IMR-90 (cell line): ENCODE measurements at regions not wholly inside any gene's neighbourhood (a gene's known extent, or its start where the extent isn't known, plus 50 kb on each side); places are given as distances from the start of the nearest gene placed in this dataset.

Experiments used
- ATAC-seq: fragments of 200-7000 bp; cut with Tn5 transposase; 2 replicates; pipeline ENCODE4 v1.9.1; 2020; ENCODE audit warnings: low read depth, mild to moderate bottlenecking, moderate library complexity
- BruUV-seq: library from RNA; stranded (reverse); fragments of 400-500 nt; replicated peaks from 2 replicates; lab custom pipeline; 2021; lab: Mats Ljungman, UMichigan
- CTCF ChIA-PET: fragments of 300-600 bp; formaldehyde crosslinking; extraction: SDS; loops from one replicate; lab custom pipeline; 2021; ENCODE audit warnings: antibody characterized with exemption; lab: Yijun Ruan, JAX
- POLR2A ChIA-PET: fragments of 300-600 bp; sonication (Branson Sonifier 250); formaldehyde crosslinking; loops from one replicate; lab custom pipeline; 2022; ENCODE audit warnings: antibody characterized with exemption; ENCODE audit not compliant: unreplicated experiment; lab: Charles Lee
- DNase-seq: peaks from one replicate; pipeline ENCODE4 v3.0.0; 2013
- H2AFZ ChIP-seq: replicated peaks from 2 replicates; pipeline ENCODE3; 2013; ENCODE audit warnings: low read length, mild to moderate bottlenecking; ENCODE audit not compliant: poor library complexity
- H2AK5ac ChIP-seq: 2 replicates; pipeline ENCODE4 v1.6.1; 2013; ENCODE audit warnings: low read depth, low read length, inconsistent platforms
- H2AK9ac ChIP-seq: replicated peaks from 2 replicates; pipeline ENCODE3; 2013; ENCODE audit warnings: mild to moderate bottlenecking, low read depth, low read length, moderate library complexity; ENCODE audit not compliant: poor library complexity
- H2BK120ac ChIP-seq: 2 replicates; pipeline ENCODE4 v1.6.1; 2013; ENCODE audit warnings: low read depth, low read length, inconsistent platforms
- H2BK15ac ChIP-seq: 3 replicates; pipeline ENCODE4 v1.6.1; 2013; ENCODE audit warnings: low read depth, low read length, inconsistent platforms
- H2BK20ac ChIP-seq: 2 replicates; pipeline ENCODE4 v1.6.1; 2013; ENCODE audit warnings: low read depth, mild to moderate bottlenecking, inconsistent platforms, low read length, moderate library complexity
- H2BK5ac ChIP-seq: 2 replicates; pipeline ENCODE4 v1.6.1; 2013; ENCODE audit warnings: mild to moderate bottlenecking, low read depth, low read length, inconsistent platforms; ENCODE audit not compliant: poor library complexity, severe bottlenecking
- H3K14ac ChIP-seq: replicated peaks from 2 replicates; pipeline ENCODE4 v1.6.1; 2013; ENCODE audit warnings: low read depth, low read length, inconsistent platforms
- H3K18ac ChIP-seq: 2 replicates; pipeline ENCODE4 v1.6.1; 2013; ENCODE audit warnings: low read depth, low read length, control low read depth
- H3K23ac ChIP-seq: 2 replicates; pipeline ENCODE4 v1.6.1; 2013; ENCODE audit warnings: low read depth, low read length, inconsistent platforms
- H3K27ac ChIP-seq: 2 replicates; pipeline ENCODE4 v1.5.1; 2013; ENCODE audit warnings: mild to moderate bottlenecking, control low read depth, low read length; ENCODE audit not compliant: insufficient read depth
- H3K27me3 ChIP-seq: 2 replicates; pipeline ENCODE4 v1.6.1; 2013; ENCODE audit warnings: low read length; ENCODE audit not compliant: control insufficient read depth, insufficient read depth
- H3K36me3 ChIP-seq: 2 replicates; pipeline ENCODE4 v1.6.1; 2013; ENCODE audit warnings: low read length, mixed read lengths; ENCODE audit not compliant: control insufficient read depth, insufficient read depth
- H3K4ac ChIP-seq: 2 replicates; pipeline ENCODE4 v1.6.1; 2013; ENCODE audit warnings: low read depth, low read length, inconsistent platforms
- H3K4me1 ChIP-seq: 2 replicates; pipeline ENCODE4 v1.6.1; 2013; ENCODE audit warnings: low read length, mixed read lengths; ENCODE audit not compliant: control insufficient read depth, insufficient read depth
- H3K4me2 ChIP-seq: 2 replicates; pipeline ENCODE4 v1.6.1; 2013; ENCODE audit warnings: low read depth, mild to moderate bottlenecking, control low read depth, low read length, moderate library complexity
- H3K4me3 ChIP-seq: 2 replicates; pipeline ENCODE4 v1.5.1; 2013; ENCODE audit warnings: low read depth, mild to moderate bottlenecking, control low read depth, low read length, moderate library complexity; ENCODE audit not compliant: insufficient read depth
- H3K56ac ChIP-seq: 2 replicates; pipeline ENCODE4 v1.6.1; 2013; ENCODE audit warnings: low read length, inconsistent platforms; ENCODE audit not compliant: insufficient read depth; ENCODE audit errors: extremely low read depth
- H3K79me1 ChIP-seq, 2 experiments: 2 replicates each; pipeline ENCODE4 v1.6.1; 2013; ENCODE audit warnings: low read length in 2 of 2, inconsistent platforms in 1 of 2, low read depth in 1 of 2
- H3K9ac ChIP-seq: 2 replicates; pipeline ENCODE4 v1.6.1; 2013; ENCODE audit warnings: low read depth, low read length, control low read depth
- H3K9me1 ChIP-seq: 2 replicates; pipeline ENCODE4 v1.6.1; 2013; ENCODE audit warnings: low read length, inconsistent platforms; ENCODE audit not compliant: insufficient read depth
- H3K9me3 ChIP-seq: 2 replicates; pipeline ENCODE4 v1.6.1; 2013; ENCODE audit warnings: low read length; ENCODE audit not compliant: control insufficient read depth, insufficient read depth
- H4K20me1 ChIP-seq: 2 replicates; pipeline ENCODE4 v1.6.1; 2013; ENCODE audit warnings: low read length, inconsistent platforms; ENCODE audit not compliant: insufficient read depth
- H4K5ac ChIP-seq: 2 replicates; pipeline ENCODE4 v1.6.1; 2013; ENCODE audit warnings: mild to moderate bottlenecking, low read depth, low read length, control low read depth
- H4K8ac ChIP-seq, 2 experiments: 2 replicates each; pipeline ENCODE4 v1.6.1; 2013; ENCODE audit warnings: low read depth in 2 of 2, low read length in 2 of 2, control low read depth in 1 of 2, inconsistent platforms in 1 of 2
- H4K91ac ChIP-seq: 2 replicates; pipeline ENCODE4 v1.6.1; 2013; ENCODE audit warnings: low read depth, low read length, inconsistent platforms; ENCODE audit not compliant: insufficient read depth
- RCOR1 ChIP-seq: IDR thresholded peaks from 2 replicates; pipeline ENCODE4 v1.6.1; 2012; ENCODE audit warnings: mild to moderate bottlenecking, low read length, improper control_type of control experiment; ENCODE audit not compliant: insufficient replicate concordance
- WGBS, 2 experiments: methylation state at CpG; one replicate each; pipeline versions ENCODE4 v1.1.5 to v1.1.7; 2013; ENCODE audit warnings: missing lambda C conversion rate in 2 of 2; ENCODE audit not compliant: insufficient read length in 1 of 2; ENCODE audit errors: extremely low coverage in 2 of 2; 5-methylcytosine and 5-hydroxymethylcytosine counted together
- dilution Hi-C: fragments of 300-500 bp; cut with HindIII; formaldehyde crosslinking; loops from one replicate; pipeline ENCODE4 v1.14.3; 2018; ENCODE audit warnings: low sequenced_read_pairs; ENCODE audit not compliant: unreplicated experiment
- in situ Hi-C: fragments of 300-500 bp; cut with MboI; formaldehyde crosslinking; loops from 3 replicates; pipeline ENCODE4 v1.14.3; 2019; ENCODE audit warnings: low sequenced_read_pairs, inconsistent platforms, mixed read lengths
- intact Hi-C: fragments of 100-400 bp; cut with micrococcal nuclease; formaldehyde crosslinking; loops from 2 replicates; pipeline ENCODE4 v1.10.0; 2022

DNA sequence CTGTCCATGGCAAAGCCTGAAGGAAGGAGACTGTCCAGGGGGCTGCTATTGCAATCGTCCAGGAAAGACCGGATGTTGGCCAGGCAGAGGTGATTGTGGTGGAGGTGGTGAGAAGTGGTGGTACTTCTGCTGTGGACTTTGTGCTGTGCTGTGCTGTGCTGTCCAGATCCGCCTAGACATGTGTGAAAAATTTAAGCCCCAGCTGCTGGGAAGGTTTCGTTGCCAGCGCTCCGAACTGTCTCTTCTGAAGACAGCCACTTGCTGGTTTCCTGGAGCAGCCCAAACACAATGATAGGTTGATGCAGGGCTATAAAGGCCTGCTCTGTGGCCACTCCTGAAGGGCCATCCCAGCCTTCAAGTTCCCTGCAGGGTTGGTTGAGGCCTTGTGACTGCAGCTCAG is 223.0 kb upstream of the MPDZ start:
- no peak overlapping the region for H3K4ac ChIP-seq
- intact Hi-C loops = no loop called here
- no peaks in the 10 kb centered on the region for H4K20me1 ChIP-seq
- in situ Hi-C loops = no loop called here
- CTCF ChIA-PET = no interaction called here
- no peaks in the 10 kb centered on the region for H3K9me3 ChIP-seq
- no peak overlapping the region for H2BK120ac ChIP-seq
- no peaks in the 10 kb centered on the region for H3K27me3 ChIP-seq
- ATAC-seq (no peak), DNase-seq (no peak)
- H2AK5ac ChIP-seq = no peak overlapping the region
- WGBS, 2 experiments = 73% methylated on average over 5 of the region's 6 CpGs; no CpG with 5 or more reads in 1 of the 2 experiments
- no peak overlapping the region for H2AFZ ChIP-seq
- no peaks in the 10 kb centered on the region for H3K4me1 ChIP-seq
- H2BK15ac ChIP-seq = no peak overlapping the region
- H3K4me2 ChIP-seq = no peak overlapping the region
- no peak overlapping the region for H3K18ac ChIP-seq
- POLR2A ChIA-PET = no interaction called here
- H4K8ac ChIP-seq = no peak overlapping the region
- H4K91ac ChIP-seq = no peak overlapping the region
- H3K23ac ChIP-seq = no peak overlapping the region
- TF ChIP-seq RCOR1 = no peak
- no peak overlapping the region for H3K27ac ChIP-seq
- no peaks in the 10 kb centered on the region for H3K36me3 ChIP-seq
- no peaks in the 10 kb centered on the region for H3K79me1 ChIP-seq
- H2AK9ac ChIP-seq = no peak overlapping the region
- dilution Hi-C loops = no loop called here
- H3K56ac ChIP-seq = no peak overlapping the region
- no peak overlapping the region for H3K4me3 ChIP-seq
- H3K9me1 ChIP-seq = no peaks in the 10 kb centered on the region
- BruUV-seq = no TSS peak
- H4K5ac ChIP-seq = no peak overlapping the region
- no peak overlapping the region for H2BK5ac ChIP-seq
- H2BK20ac ChIP-seq = no peak overlapping the region
- no peak overlapping the region for H3K9ac ChIP-seq
- H3K14ac ChIP-seq = no peak overlapping the region
